Esophagus muscularis mucosa (tissue), 4 donors: ENCODE measurements at regions not wholly inside any gene's neighbourhood (a gene's known extent, or its start where the extent isn't known, plus 50 kb on each side); places are given as distances from the start of the nearest gene placed in this dataset.

ENCODE experiments used
- DNase-seq: peaks from one replicate; pipeline ENCODE4 v3.0.0-alpha.2; 2017; ENCODE audit errors: extremely low spot score
- H3K27ac ChIP-seq, 4 donors: fragments of 200-600 bp; sonication (generic); replicated peaks in 1 of 4; 1 replicate in 3 of 4; 2 replicates in 1 of 4; pipeline ENCODE4 v1.5.1; 2016 to 2019; ENCODE audit warnings: mild to moderate bottlenecking in 1 of 4
- H3K27me3 ChIP-seq, 4 donors: fragments of 200-600 bp; sonication (generic); one replicate each; pipeline versions ENCODE4 v1.5.1 to v1.6.0; 2016 to 2019
- H3K36me3 ChIP-seq, 4 donors: fragments of 200-600 bp; sonication (generic); one replicate each; pipeline ENCODE4 v1.5.1; 2016 to 2019
- H3K4me1 ChIP-seq, 4 donors: fragments of 200-600 bp; sonication (generic); one replicate each; pipeline ENCODE4 v1.5.1; 2016 to 2019
- H3K4me3 ChIP-seq, 4 donors: fragments of 200-600 bp; sonication (generic); 1 replicate in 2 of 4; 2 replicates in 2 of 4; pipeline ENCODE4 v1.5.1; 2016 to 2019; ENCODE audit warnings: mild to moderate bottlenecking in 4 of 4, moderate library complexity in 1 of 4
- H3K9me3 ChIP-seq, 4 donors: fragments of 200-600 bp; sonication (generic); 1 replicate in 3 of 4; 2 replicates in 1 of 4; pipeline ENCODE4 v1.5.1; 2016 to 2019
- CTCF ChIP-seq, 3 experiments: fragments of 200-600 bp in 2 of 3; fragments of 450-650 bp in 1 of 3; sonication (generic) in 2 of 3; IDR thresholded peaks; one replicate each; pipeline ENCODE4 v1.5.1; 2017 to 2019; ENCODE audit warnings: antibody characterized with exemption in 3 of 3, mild to moderate bottlenecking in 2 of 3, moderate library complexity in 1 of 3
- EP300 ChIP-seq: sonication (generic); formaldehyde crosslinking; IDR thresholded peaks from one replicate; pipeline ENCODE4 v1.6.1; 2017; ENCODE audit warnings: antibody characterized with exemption
- POLR2A ChIP-seq: fragments of 450-650 bp; IDR thresholded peaks from one replicate; pipeline ENCODE4 v1.6.1; 2017; ENCODE audit warnings: antibody characterized with exemption, moderate library complexity, mild to moderate bottlenecking, low read depth
- POLR2AphosphoS5 ChIP-seq, 2 donors: sonication (generic); formaldehyde crosslinking; IDR thresholded peaks; one replicate each; pipeline ENCODE4 v1.6.1; 2017; ENCODE audit warnings: antibody characterized with exemption in 2 of 2
- WGBS: methylation state at CpG from one replicate; pipeline ENCODE4 v1.1.5; 2018; 5-methylcytosine and 5-hydroxymethylcytosine counted together
- intact Hi-C: fragments of 100-400 bp; cut with DNase I; formaldehyde crosslinking; loops from one replicate; pipeline ENCODE4 v1.15.1; 2023

- TF ChIP-seq CTCF (IDR thresholded peaks at IDR 0.05) (no peak), POLR2AphosphoS5 (IDR thresholded peaks at IDR 0.05) (no peak), EP300 (no peak), POLR2A (no peak)
- Histone ChIP-seq H3K27me3 (no peaks in the 10 kb centered on the region), H3K4me3 (no peak overlapping the region), H3K4me1 (peaks cover 0 to 8% (median 4%) of the 10 kb centered on the region in 4 donors), H3K27ac (no peak overlapping the region), H3K36me3 (no peaks in the 10 kb centered on the region), H3K9me3 (no peaks in the 10 kb centered on the region)
- no peak for DNase-seq
- WGBS, result 73% methylated on average over 3 of the region's 3 CpGs
- intact Hi-C loops, result no loop called here
Observed at GRCh38 chr2:144078802-144079724, 440.9 kb downstream of the ZEB2 start.

- intact Hi-C loops, result no loop called here
- DNase-seq, result no peak
Observed at GRCh38 chr2:144078106-144078505, 441.8 kb downstream of the ZEB2 start.

GRCh38 chr2:144074450-144074849 is 445.5 kb downstream of the ZEB2 start:
- H3K27me3 ChIP-seq, result no peaks in the 10 kb centered on the region
- H3K4me1 ChIP-seq, result peaks cover 0 to 8% (median 2%) of the 10 kb centered on the region in 4 donors
- no peak for TF ChIP-seq EP300
- no peak for TF ChIP-seq CTCF (IDR thresholded peaks at IDR 0.05)
- no peak for TF ChIP-seq POLR2AphosphoS5 (IDR thresholded peaks at IDR 0.05)
- no peak for TF ChIP-seq POLR2A
- no peak overlapping the region for H3K4me3 ChIP-seq
- WGBS, result 77% methylated on average over 3 of the region's 3 CpGs
- H3K36me3 ChIP-seq, result no peaks in the 10 kb centered on the region
- H3K9me3 ChIP-seq, result no peaks in the 10 kb centered on the region
- H3K27ac ChIP-seq, result no peak overlapping the region
- DNase-seq, result no peak
- intact Hi-C loops, result no loop called here

More at GRCh38 chr2:144078106-144078505, 441.8 kb downstream of the ZEB2 start:
- no peak overlapping the region for H3K4me3 ChIP-seq
- H3K36me3 ChIP-seq, result no peaks in the 10 kb centered on the region
- peaks cover 0 to 8% (median 4%) of the 10 kb centered on the region in 4 donors for H3K4me1 ChIP-seq
- no peaks in the 10 kb centered on the region for H3K27me3 ChIP-seq
- H3K9me3 ChIP-seq, result no peaks in the 10 kb centered on the region
- TF ChIP-seq POLR2AphosphoS5 (IDR thresholded peaks at IDR 0.05) (no peak), EP300 (no peak), POLR2A (no peak), CTCF (IDR thresholded peaks at IDR 0.05) (no peak)
- no peak overlapping the region for H3K27ac ChIP-seq

- no peak for DNase-seq
- no peaks in the 10 kb centered on the region for H3K4me1 ChIP-seq
- TF ChIP-seq EP300, result no peak
- no peak for TF ChIP-seq POLR2A
- no peak for TF ChIP-seq POLR2AphosphoS5 (IDR thresholded peaks at IDR 0.05)
- TF ChIP-seq CTCF (IDR thresholded peaks at IDR 0.05), result no peak
- H3K36me3 ChIP-seq, result no peaks in the 10 kb centered on the region
- H3K27ac ChIP-seq, result no peak overlapping the region
- no peaks in the 10 kb centered on the region for H3K9me3 ChIP-seq
- WGBS, result 79% methylated on average over 4 of the region's 4 CpGs
- intact Hi-C loops, result no loop called here
- H3K4me3 ChIP-seq, result no peak overlapping the region
- H3K27me3 ChIP-seq, result no peaks in the 10 kb centered on the region
Observed at GRCh38 chr2:144071461-144071860, 448.5 kb downstream of the ZEB2 start.
